Limb (tissue), 2 donors: ENCODE measurements at regions not wholly inside any gene's neighbourhood (a gene's known extent, or its start where the extent isn't known, plus 50 kb on each side); places are given as distances from the start of the nearest gene placed in this dataset.
"Not testable (repeated sequence)": the region's sequence is repeated elsewhere in the genome, so short reads cannot be mapped to it uniquely, and the experiment has no call there.

Experiments used
- DNase-seq, 2 donors: peaks; one replicate each; pipeline ENCODE4 v3.0.0-alpha.2; 2016; ENCODE audit errors: extremely low spot score in 2 of 2

- not testable (repeated sequence) for DNase-seq
Observed at GRCh38 chr5:14993459-14994133, 122.0 kb upstream of the ANKH start.

- not testable (repeated sequence) for DNase-seq
Observed at GRCh38 chr5:14992751-14993458, 121.3 kb upstream of the ANKH start.

- DNase-seq = no peak
Observed at GRCh38 chr5:14988223-14988622, 116.6 kb upstream of the ANKH start.

- DNase-seq = no peak
Observed at GRCh38 chr5:14986413-14986812, 114.8 kb upstream of the ANKH start.

- no peak for DNase-seq
Observed at GRCh38 chr5:14983666-14984441, 112.3 kb upstream of the ANKH start.

- DNase-seq = no peak
Observed at GRCh38 chr5:14980698-14981097, 109.1 kb upstream of the ANKH start.

- DNase-seq = no peak
Observed at GRCh38 chr5:14977058-14977685, 105.6 kb upstream of the ANKH start.

GRCh38 chr5:14976486-14976885 is 104.9 kb upstream of the ANKH start:
- no peak for DNase-seq

GRCh38 chr5:14971873-14972272 is 100.3 kb upstream of the ANKH start:
- no peak for DNase-seq

- no peak for DNase-seq
Observed at GRCh38 chr5:14968796-14969195, 97.2 kb upstream of the ANKH start.

GRCh38 chr5:14967166-14967565 is 95.6 kb upstream of the ANKH start:
- no peak for DNase-seq

- DNase-seq = no peak
Observed at GRCh38 chr5:14965815-14966214, 94.2 kb upstream of the ANKH start.

- DNase-seq = no peak
Observed at GRCh38 chr5:14962604-14963003, 91.0 kb upstream of the ANKH start.

- no peak for DNase-seq
Observed at GRCh38 chr5:14960120-14960462, 88.5 kb upstream of the ANKH start.

- DNase-seq = no peak
Observed at GRCh38 chr5:14959399-14960119, 88.0 kb upstream of the ANKH start.

GRCh38 chr5:14958188-14958587 is 86.6 kb upstream of the ANKH start:
- DNase-seq = no peak

- no peak for DNase-seq
Observed at GRCh38 chr5:14956423-14957046, 85.0 kb upstream of the ANKH start.

- DNase-seq = no peak
Observed at GRCh38 chr5:14954616-14955343, 83.2 kb upstream of the ANKH start.

GRCh38 chr5:14954216-14954615 is 82.6 kb upstream of the ANKH start:
- DNase-seq = no peak

- no peak for DNase-seq
Observed at GRCh38 chr5:14953075-14953607, 81.6 kb upstream of the ANKH start.
